IMR-90 (cell line): ENCODE measurements at regions not wholly inside any gene's neighbourhood (a gene's known extent, or its start where the extent isn't known, plus 50 kb on each side); places are given as distances from the start of the nearest gene placed in this dataset.

Experiments used
- ATAC-seq: fragments of 200-7000 bp; cut with Tn5 transposase; 2 replicates; pipeline ENCODE4 v1.9.1; 2020; ENCODE audit warnings: low read depth, mild to moderate bottlenecking, moderate library complexity
- BruUV-seq: library from RNA; stranded (reverse); fragments of 400-500 nt; replicated peaks from 2 replicates; lab custom pipeline; 2021; lab: Mats Ljungman, UMichigan
- CTCF ChIA-PET: fragments of 300-600 bp; formaldehyde crosslinking; extraction: SDS; loops from one replicate; lab custom pipeline; 2021; ENCODE audit warnings: antibody characterized with exemption; lab: Yijun Ruan, JAX
- POLR2A ChIA-PET: fragments of 300-600 bp; sonication (Branson Sonifier 250); formaldehyde crosslinking; loops from one replicate; lab custom pipeline; 2022; ENCODE audit warnings: antibody characterized with exemption; ENCODE audit not compliant: unreplicated experiment; lab: Charles Lee
- DNase-seq: peaks from one replicate; pipeline ENCODE4 v3.0.0; 2013
- H2AFZ ChIP-seq: replicated peaks from 2 replicates; pipeline ENCODE3; 2013; ENCODE audit warnings: low read length, mild to moderate bottlenecking; ENCODE audit not compliant: poor library complexity
- H2AK5ac ChIP-seq: 2 replicates; pipeline ENCODE4 v1.6.1; 2013; ENCODE audit warnings: low read depth, low read length, inconsistent platforms
- H2AK9ac ChIP-seq: replicated peaks from 2 replicates; pipeline ENCODE3; 2013; ENCODE audit warnings: mild to moderate bottlenecking, low read depth, low read length, moderate library complexity; ENCODE audit not compliant: poor library complexity
- H2BK120ac ChIP-seq: 2 replicates; pipeline ENCODE4 v1.6.1; 2013; ENCODE audit warnings: low read depth, low read length, inconsistent platforms
- H2BK15ac ChIP-seq: 3 replicates; pipeline ENCODE4 v1.6.1; 2013; ENCODE audit warnings: low read depth, low read length, inconsistent platforms
- H2BK20ac ChIP-seq: 2 replicates; pipeline ENCODE4 v1.6.1; 2013; ENCODE audit warnings: low read depth, mild to moderate bottlenecking, inconsistent platforms, low read length, moderate library complexity
- H2BK5ac ChIP-seq: 2 replicates; pipeline ENCODE4 v1.6.1; 2013; ENCODE audit warnings: mild to moderate bottlenecking, low read depth, low read length, inconsistent platforms; ENCODE audit not compliant: poor library complexity, severe bottlenecking
- H3K14ac ChIP-seq: replicated peaks from 2 replicates; pipeline ENCODE4 v1.6.1; 2013; ENCODE audit warnings: low read depth, low read length, inconsistent platforms
- H3K18ac ChIP-seq: 2 replicates; pipeline ENCODE4 v1.6.1; 2013; ENCODE audit warnings: low read depth, low read length, control low read depth
- H3K23ac ChIP-seq: 2 replicates; pipeline ENCODE4 v1.6.1; 2013; ENCODE audit warnings: low read depth, low read length, inconsistent platforms
- H3K27ac ChIP-seq: 2 replicates; pipeline ENCODE4 v1.5.1; 2013; ENCODE audit warnings: mild to moderate bottlenecking, control low read depth, low read length; ENCODE audit not compliant: insufficient read depth
- H3K27me3 ChIP-seq: 2 replicates; pipeline ENCODE4 v1.6.1; 2013; ENCODE audit warnings: low read length; ENCODE audit not compliant: control insufficient read depth, insufficient read depth
- H3K36me3 ChIP-seq: 2 replicates; pipeline ENCODE4 v1.6.1; 2013; ENCODE audit warnings: low read length, mixed read lengths; ENCODE audit not compliant: control insufficient read depth, insufficient read depth
- H3K4ac ChIP-seq: 2 replicates; pipeline ENCODE4 v1.6.1; 2013; ENCODE audit warnings: low read depth, low read length, inconsistent platforms
- H3K4me1 ChIP-seq: 2 replicates; pipeline ENCODE4 v1.6.1; 2013; ENCODE audit warnings: low read length, mixed read lengths; ENCODE audit not compliant: control insufficient read depth, insufficient read depth
- H3K4me2 ChIP-seq: 2 replicates; pipeline ENCODE4 v1.6.1; 2013; ENCODE audit warnings: low read depth, mild to moderate bottlenecking, control low read depth, low read length, moderate library complexity
- H3K4me3 ChIP-seq: 2 replicates; pipeline ENCODE4 v1.5.1; 2013; ENCODE audit warnings: low read depth, mild to moderate bottlenecking, control low read depth, low read length, moderate library complexity; ENCODE audit not compliant: insufficient read depth
- H3K56ac ChIP-seq: 2 replicates; pipeline ENCODE4 v1.6.1; 2013; ENCODE audit warnings: low read length, inconsistent platforms; ENCODE audit not compliant: insufficient read depth; ENCODE audit errors: extremely low read depth
- H3K79me1 ChIP-seq, 2 experiments: 2 replicates each; pipeline ENCODE4 v1.6.1; 2013; ENCODE audit warnings: low read length in 2 of 2, inconsistent platforms in 1 of 2, low read depth in 1 of 2
- H3K9ac ChIP-seq: 2 replicates; pipeline ENCODE4 v1.6.1; 2013; ENCODE audit warnings: low read depth, low read length, control low read depth
- H3K9me1 ChIP-seq: 2 replicates; pipeline ENCODE4 v1.6.1; 2013; ENCODE audit warnings: low read length, inconsistent platforms; ENCODE audit not compliant: insufficient read depth
- H3K9me3 ChIP-seq: 2 replicates; pipeline ENCODE4 v1.6.1; 2013; ENCODE audit warnings: low read length; ENCODE audit not compliant: control insufficient read depth, insufficient read depth
- H4K20me1 ChIP-seq: 2 replicates; pipeline ENCODE4 v1.6.1; 2013; ENCODE audit warnings: low read length, inconsistent platforms; ENCODE audit not compliant: insufficient read depth
- H4K5ac ChIP-seq: 2 replicates; pipeline ENCODE4 v1.6.1; 2013; ENCODE audit warnings: mild to moderate bottlenecking, low read depth, low read length, control low read depth
- H4K8ac ChIP-seq, 2 experiments: 2 replicates each; pipeline ENCODE4 v1.6.1; 2013; ENCODE audit warnings: low read depth in 2 of 2, low read length in 2 of 2, control low read depth in 1 of 2, inconsistent platforms in 1 of 2
- H4K91ac ChIP-seq: 2 replicates; pipeline ENCODE4 v1.6.1; 2013; ENCODE audit warnings: low read depth, low read length, inconsistent platforms; ENCODE audit not compliant: insufficient read depth
- BHLHE40 ChIP-seq: fragments of 150-350 bp; IDR thresholded peaks from 2 replicates; pipeline ENCODE4 v1.6.1; 2016; ENCODE audit warnings: mild to moderate bottlenecking, low read depth, low read length
- CEBPB ChIP-seq: IDR thresholded peaks from 2 replicates; pipeline ENCODE4 v1.6.1; 2012; ENCODE audit warnings: low read depth, low read length, improper control_type of control experiment
- CHD1 ChIP-seq: IDR thresholded peaks from 2 replicates; pipeline ENCODE4 v1.6.1; 2012; ENCODE audit warnings: low read depth, low read length, improper control_type of control experiment
- ELK1 ChIP-seq: fragments of 150-350 bp; IDR thresholded peaks from 2 replicates; pipeline ENCODE4 v1.6.1; 2016; ENCODE audit warnings: low read depth, mild to moderate bottlenecking, low read length, moderate library complexity, borderline replicate concordance
- FOS ChIP-seq: fragments of 150-350 bp; IDR thresholded peaks from 2 replicates; pipeline ENCODE4 v1.6.1; 2016; ENCODE audit warnings: low read depth, low read length
- MAFK ChIP-seq: IDR thresholded peaks from 2 replicates; pipeline ENCODE4 v1.6.1; 2012; ENCODE audit warnings: low read depth, low read length, improper control_type of control experiment
- MXI1 ChIP-seq: IDR thresholded peaks from 2 replicates; pipeline ENCODE4 v1.6.1; 2012; ENCODE audit warnings: low read depth, mild to moderate bottlenecking, low read length, moderate library complexity, borderline replicate concordance
- NFE2L2 ChIP-seq: fragments of 150-350 bp; IDR thresholded peaks from 2 replicates; pipeline ENCODE4 v1.6.1; 2016; ENCODE audit warnings: low read depth, mild to moderate bottlenecking, low read length
- POLR2A ChIP-seq: IDR thresholded peaks from 2 replicates; pipeline ENCODE4 v1.6.1; 2012; ENCODE audit warnings: mild to moderate bottlenecking, low read depth, low read length
- RAD21 ChIP-seq: IDR thresholded peaks from 2 replicates; pipeline ENCODE4 v1.6.1; 2012; ENCODE audit warnings: low read length, improper control_type of control experiment
- RCOR1 ChIP-seq: IDR thresholded peaks from 2 replicates; pipeline ENCODE4 v1.6.1; 2012; ENCODE audit warnings: mild to moderate bottlenecking, low read length, improper control_type of control experiment; ENCODE audit not compliant: insufficient replicate concordance
- RFX5 ChIP-seq: IDR thresholded peaks from 2 replicates; pipeline ENCODE4 v1.8.0; 2012; ENCODE audit warnings: low read depth, mild to moderate bottlenecking, low read length, moderate library complexity
- SMC3 ChIP-seq: fragments of 150-350 bp; IDR thresholded peaks from 2 replicates; pipeline ENCODE4 v1.6.1; 2016; ENCODE audit warnings: low read depth, mild to moderate bottlenecking, antibody characterized with exemption, low read length, moderate library complexity
- dilution Hi-C: fragments of 300-500 bp; cut with HindIII; formaldehyde crosslinking; loops from one replicate; pipeline ENCODE4 v1.14.3; 2018; ENCODE audit warnings: low sequenced_read_pairs; ENCODE audit not compliant: unreplicated experiment
- in situ Hi-C: fragments of 300-500 bp; cut with MboI; formaldehyde crosslinking; loops from 3 replicates; pipeline ENCODE4 v1.14.3; 2019; ENCODE audit warnings: low sequenced_read_pairs, inconsistent platforms, mixed read lengths
- intact Hi-C: fragments of 100-400 bp; cut with micrococcal nuclease; formaldehyde crosslinking; loops from 2 replicates; pipeline ENCODE4 v1.10.0; 2022
- TF ChIP-seq, protein P1 (sequence below): conservative IDR thresholded peaks from 2 replicates; pipeline ENCODE4 v1.5.1; 2012; ENCODE audit warnings: mild to moderate bottlenecking, low read depth, low read length, improper control_type of control experiment

DNA sequence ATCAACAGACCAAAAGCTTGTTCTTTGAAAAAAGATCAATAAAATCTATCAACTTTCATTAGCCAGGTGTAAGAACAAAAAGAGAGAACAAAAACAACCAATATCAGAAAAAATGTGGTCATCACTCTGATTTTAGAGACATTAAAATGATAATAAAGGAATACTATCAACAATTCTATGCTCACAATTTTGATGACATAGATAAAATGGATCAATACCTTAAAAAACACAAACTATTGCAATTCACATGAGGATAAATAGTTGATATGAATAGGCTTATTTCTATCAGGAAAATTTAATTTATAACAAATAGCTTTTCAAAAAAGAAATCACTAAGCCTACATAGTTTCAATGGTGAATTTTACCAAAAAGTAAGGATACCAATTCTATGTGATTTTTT lies 809.4 kb upstream of the EYS start:
- H3K4me3 ChIP-seq = no peak overlapping the region
- in situ Hi-C loops (no loop called here), intact Hi-C loops (no loop called here), dilution Hi-C loops (no loop called here)
- peaks cover 3% of the 10 kb centered on the region; the same call in 1 of the 2 replicates for H3K9me3 ChIP-seq
- H2BK5ac ChIP-seq = no peak overlapping the region
- H3K79me1 ChIP-seq = no peaks in the 10 kb centered on the region
- H2BK120ac ChIP-seq = no peak overlapping the region
- no peak overlapping the region for H2BK15ac ChIP-seq
- no peak overlapping the region for H3K14ac ChIP-seq
- H3K9me1 ChIP-seq = no peaks in the 10 kb centered on the region
- H2AK5ac ChIP-seq = no peak overlapping the region
- H3K4me2 ChIP-seq = no peak overlapping the region
- TF ChIP-seq, protein P1, sequence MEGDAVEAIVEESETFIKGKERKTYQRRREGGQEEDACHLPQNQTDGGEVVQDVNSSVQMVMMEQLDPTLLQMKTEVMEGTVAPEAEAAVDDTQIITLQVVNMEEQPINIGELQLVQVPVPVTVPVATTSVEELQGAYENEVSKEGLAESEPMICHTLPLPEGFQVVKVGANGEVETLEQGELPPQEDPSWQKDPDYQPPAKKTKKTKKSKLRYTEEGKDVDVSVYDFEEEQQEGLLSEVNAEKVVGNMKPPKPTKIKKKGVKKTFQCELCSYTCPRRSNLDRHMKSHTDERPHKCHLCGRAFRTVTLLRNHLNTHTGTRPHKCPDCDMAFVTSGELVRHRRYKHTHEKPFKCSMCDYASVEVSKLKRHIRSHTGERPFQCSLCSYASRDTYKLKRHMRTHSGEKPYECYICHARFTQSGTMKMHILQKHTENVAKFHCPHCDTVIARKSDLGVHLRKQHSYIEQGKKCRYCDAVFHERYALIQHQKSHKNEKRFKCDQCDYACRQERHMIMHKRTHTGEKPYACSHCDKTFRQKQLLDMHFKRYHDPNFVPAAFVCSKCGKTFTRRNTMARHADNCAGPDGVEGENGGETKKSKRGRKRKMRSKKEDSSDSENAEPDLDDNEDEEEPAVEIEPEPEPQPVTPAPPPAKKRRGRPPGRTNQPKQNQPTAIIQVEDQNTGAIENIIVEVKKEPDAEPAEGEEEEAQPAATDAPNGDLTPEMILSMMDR = no peak
- TF ChIP-seq ELK1 (no peak), MXI1 (no peak), RFX5 (no peak), CEBPB (no peak), CHD1 (no peak), FOS (no peak), MAFK (no peak), POLR2A (no peak), BHLHE40 (no peak), NFE2L2 (no peak), SMC3 (no peak), RAD21 (no peak), RCOR1 (no peak)
- H3K27ac ChIP-seq = no peak overlapping the region
- H3K9ac ChIP-seq = no peak overlapping the region
- ChIA-PET CTCF (no interaction called here), POLR2A (no interaction called here)
- H4K20me1 ChIP-seq = no peaks in the 10 kb centered on the region
- no peaks in the 10 kb centered on the region for H3K36me3 ChIP-seq
- no peaks in the 10 kb centered on the region for H3K4me1 ChIP-seq
- H3K18ac ChIP-seq = no peak overlapping the region
- no peaks in the 10 kb centered on the region for H3K27me3 ChIP-seq
- H2BK20ac ChIP-seq = no peak overlapping the region
- no peak overlapping the region for H3K56ac ChIP-seq
- no peak overlapping the region for H2AK9ac ChIP-seq
- no peak for ATAC-seq
- no peak overlapping the region for H3K23ac ChIP-seq
- no peak overlapping the region for H3K4ac ChIP-seq
- no peak overlapping the region for H4K5ac ChIP-seq
- BruUV-seq = no TSS peak
- no peak overlapping the region for H4K91ac ChIP-seq
- DNase-seq = no peak
- H4K8ac ChIP-seq = no peak overlapping the region
- no peak overlapping the region for H2AFZ ChIP-seq
